GM19328 (cell line): ENCODE measurements at regions not wholly inside any gene's neighbourhood (a gene's known extent, or its start where the extent isn't known, plus 50 kb on each side); places are given as distances from the start of the nearest gene placed in this dataset.
"Not testable (repeated sequence)": the region's sequence is repeated elsewhere in the genome, so short reads cannot be mapped to it uniquely, and the experiment has no call there.

ENCODE experiments used
- ATAC-seq: cut with Tn5 transposase; IDR thresholded peaks from one replicate; pipeline ENCODE4 v1.9.1; 2021; ENCODE audit warnings: mild to moderate bottlenecking, moderate library complexity; ENCODE audit not compliant: unreplicated experiment

- ATAC-seq: no peak
Observed at GRCh38 chr9:89951675-89952074, 346.9 kb downstream of the GADD45G start.

- no peak for ATAC-seq
Observed at GRCh38 chr9:89952401-89952800, 347.6 kb downstream of the GADD45G start.

- not testable (repeated sequence) for ATAC-seq
Observed at GRCh38 chr9:89953263-89953662, 348.5 kb downstream of the GADD45G start.

GRCh38 chr9:89953824-89954615, 349.2 kb downstream of the GADD45G start:
- ATAC-seq: no peak

GRCh38 chr9:89955144-89955543, 350.3 kb downstream of the GADD45G start:
- ATAC-seq: no peak

GRCh38 chr9:89955626-89956025, 350.8 kb downstream of the GADD45G start:
- no peak for ATAC-seq

GRCh38 chr9:89956331-89956730, 351.5 kb downstream of the GADD45G start:
- no peak for ATAC-seq

GRCh38 chr9:89956907-89957306, 352.1 kb downstream of the GADD45G start:
- no peak for ATAC-seq

- ATAC-seq: no peak
Observed at GRCh38 chr9:89958086-89958485, 353.3 kb downstream of the GADD45G start.

- no peak for ATAC-seq
Observed at GRCh38 chr9:89961616-89962341, 357.0 kb downstream of the GADD45G start.

- ATAC-seq: no peak
Observed at GRCh38 chr9:89963280-89963679, 358.5 kb downstream of the GADD45G start.

- ATAC-seq: no peak
Observed at GRCh38 chr9:89967527-89967926, 362.7 kb downstream of the GADD45G start.

- no peak for ATAC-seq
Observed at GRCh38 chr9:89969156-89969675, 364.4 kb downstream of the GADD45G start.

- ATAC-seq: no peak
Observed at GRCh38 chr9:89969881-89970639, 365.2 kb downstream of the GADD45G start.

GRCh38 chr9:89970701-89971100, 365.9 kb downstream of the GADD45G start:
- ATAC-seq: no peak

- ATAC-seq: no peak
Observed at GRCh38 chr9:89972535-89972934, 367.7 kb downstream of the GADD45G start.

GRCh38 chr9:89974582-89974981, 369.8 kb downstream of the GADD45G start:
- no peak for ATAC-seq

GRCh38 chr9:89975024-89975423, 370.2 kb downstream of the GADD45G start:
- no peak for ATAC-seq

- no peak for ATAC-seq
Observed at GRCh38 chr9:89975630-89976029, 370.8 kb downstream of the GADD45G start.

GRCh38 chr9:89978185-89978584, 373.4 kb downstream of the GADD45G start:
- ATAC-seq: no peak

GRCh38 chr9:89980600-89980999, 375.8 kb downstream of the GADD45G start:
- ATAC-seq: no peak
